HG02798 (cell line): ENCODE measurements at regions not wholly inside any gene's neighbourhood (a gene's known extent, or its start where the extent isn't known, plus 50 kb on each side); places are given as distances from the start of the nearest gene placed in this dataset.

ENCODE experiments used
- ATAC-seq: cut with Tn5 transposase; IDR thresholded peaks from one replicate; pipeline ENCODE4 v1.9.1; 2021; ENCODE audit warnings: mild to moderate bottlenecking; ENCODE audit not compliant: unreplicated experiment, poor library complexity

GRCh38 chr1:65486613-65487012, 66.1 kb downstream of the LEPR start:
- ATAC-seq = no peak

- ATAC-seq = no peak
Observed at GRCh38 chr1:65489481-65489880, 69.0 kb downstream of the LEPR start.

DNA sequence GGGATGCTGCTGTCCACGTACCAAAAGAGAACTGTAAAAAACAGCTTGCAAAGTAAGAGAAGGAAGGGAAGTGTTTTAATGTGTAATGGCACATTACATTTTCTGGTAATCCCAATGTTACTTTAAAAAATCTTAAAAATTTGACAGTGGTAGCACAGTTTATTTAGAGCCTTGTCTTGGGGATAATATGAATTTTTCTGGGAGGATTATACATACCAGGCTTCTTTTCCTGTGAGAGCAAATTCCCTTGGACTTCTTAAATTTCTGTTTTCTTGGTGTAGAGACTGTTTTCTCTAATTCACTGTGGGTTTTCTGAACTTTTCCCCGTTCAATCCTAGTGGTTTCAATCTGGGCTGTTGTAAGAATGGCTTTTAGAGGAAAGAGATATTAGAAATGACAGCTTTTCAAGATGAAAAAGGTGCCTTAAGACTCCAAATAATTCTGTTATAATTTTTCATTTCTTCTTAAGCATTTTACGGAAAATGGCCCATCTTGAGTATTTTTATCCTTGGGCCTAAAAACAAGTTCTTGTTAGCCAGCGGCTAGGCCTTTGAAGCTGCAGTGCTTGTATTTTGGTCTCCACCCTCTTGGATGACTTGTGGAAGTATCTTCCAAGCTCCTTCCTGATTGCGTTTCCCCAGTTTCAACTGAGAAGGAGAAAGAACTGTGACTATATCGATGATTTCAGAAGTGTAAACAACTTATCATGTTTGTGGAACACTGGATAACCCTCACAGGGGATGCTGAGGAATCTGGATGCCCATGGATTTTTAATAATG, 70.0 kb downstream of the LEPR start:
- ATAC-seq = no peak

DNA sequence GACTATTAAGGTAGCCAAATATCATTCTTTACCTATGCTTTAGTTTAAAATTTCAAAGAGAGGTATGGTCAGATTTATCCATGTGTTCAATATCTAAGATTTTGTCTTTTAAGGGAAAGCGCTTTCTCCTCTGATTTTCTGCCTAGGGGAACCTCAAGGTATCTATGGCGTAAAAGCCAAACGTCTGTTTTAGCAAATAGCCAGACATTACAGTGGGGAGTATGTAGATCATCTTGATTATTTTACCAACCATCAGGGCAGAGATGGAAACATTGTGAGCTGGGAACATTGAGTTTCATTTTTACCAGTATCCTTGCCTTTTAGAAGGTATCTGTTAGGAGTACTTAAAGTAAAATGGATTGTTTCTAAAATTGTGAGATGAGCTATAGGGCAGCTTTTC, 71.0 kb downstream of the LEPR start:
- ATAC-seq = no peak

- ATAC-seq = no peak
Observed at GRCh38 chr1:65493802-65494201, 73.3 kb downstream of the LEPR start.

DNA sequence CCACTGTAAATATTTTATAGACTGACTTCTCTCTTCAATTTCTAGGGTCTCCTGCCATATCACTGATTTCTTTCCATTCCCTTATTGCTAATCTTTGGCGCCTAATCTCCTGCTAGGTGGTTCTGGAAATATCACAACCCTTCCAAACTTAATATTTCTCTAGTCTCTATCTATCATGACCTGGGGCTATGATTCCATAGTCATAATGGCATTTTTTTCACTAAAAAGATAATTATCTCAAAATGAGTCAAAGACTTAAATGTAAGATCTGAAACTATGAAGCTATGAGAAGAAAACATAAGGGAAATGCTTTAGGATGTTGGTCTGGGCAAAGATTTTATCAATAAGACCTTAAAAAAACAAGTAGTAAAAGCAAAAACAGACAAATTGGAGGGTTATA, 74.2 kb downstream of the LEPR start:
- ATAC-seq = no peak

DNA sequence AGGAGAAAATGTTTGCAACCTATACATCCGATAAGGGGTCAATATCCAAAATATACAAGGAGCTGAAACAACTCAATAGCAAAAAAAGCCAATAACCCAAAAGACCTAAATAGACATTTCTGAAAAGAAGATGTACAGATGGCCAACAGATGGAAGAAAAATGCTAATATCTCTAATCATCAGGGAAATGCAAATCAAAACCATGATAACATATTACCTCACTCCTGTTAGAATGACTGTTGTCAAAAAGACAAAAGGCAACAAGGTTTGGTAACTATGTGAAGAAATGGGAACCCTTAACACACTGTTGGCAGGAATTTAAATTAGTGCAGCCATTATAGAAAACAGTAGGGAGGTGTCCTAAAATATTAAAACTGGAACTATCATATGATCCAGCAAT, 74.7 kb downstream of the LEPR start:
- ATAC-seq = no peak

DNA sequence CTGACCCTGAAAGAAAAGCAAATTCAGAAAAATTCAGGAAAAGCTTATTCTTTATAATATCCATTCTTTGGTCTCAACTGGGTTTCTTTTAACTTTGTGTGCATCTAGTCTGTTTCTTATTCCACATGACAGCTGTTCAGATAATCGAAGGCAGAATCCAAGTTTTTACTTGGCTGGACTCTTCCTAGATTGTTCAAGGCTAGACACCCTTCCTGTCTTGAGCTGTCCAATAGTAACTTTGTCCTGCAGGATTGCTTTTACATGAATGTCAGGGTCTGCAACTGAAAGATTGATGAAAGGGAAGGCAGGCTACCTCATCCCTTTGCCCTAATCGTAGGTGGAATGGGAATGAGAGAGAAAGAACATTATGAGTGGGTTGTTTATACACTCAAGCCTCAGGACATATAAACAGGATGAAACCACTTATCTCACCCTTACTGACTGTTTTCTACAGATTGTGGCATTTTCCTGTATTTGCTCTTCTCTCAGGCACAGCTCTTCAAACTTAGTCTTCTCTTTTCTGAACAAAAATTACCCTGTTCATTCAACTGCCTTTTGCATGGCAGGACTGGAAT, 76.9 kb downstream of the LEPR start:
- no peak for ATAC-seq

- no peak for ATAC-seq
Observed at GRCh38 chr1:65503427-65503826, 83.0 kb downstream of the LEPR start.

DNA sequence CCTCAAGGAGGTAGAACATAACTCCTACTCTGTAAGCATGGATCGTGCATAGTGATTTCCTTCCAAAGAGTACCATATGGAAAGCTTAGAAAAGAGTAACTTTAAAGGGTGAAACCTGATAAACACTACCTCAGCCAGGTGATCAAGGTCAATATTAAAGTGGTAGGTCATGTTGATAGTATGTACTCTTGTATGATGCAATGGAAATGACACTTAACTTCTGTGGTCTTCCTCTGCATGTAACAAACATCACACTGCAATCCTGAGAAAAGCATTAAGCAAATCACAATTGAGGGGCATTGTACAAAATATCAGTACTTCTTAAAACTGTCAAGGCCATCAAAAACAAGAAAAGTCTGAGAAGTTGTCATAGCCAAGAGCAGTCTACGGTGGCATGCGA, 83.8 kb downstream of the LEPR start:
- no peak for ATAC-seq

DNA sequence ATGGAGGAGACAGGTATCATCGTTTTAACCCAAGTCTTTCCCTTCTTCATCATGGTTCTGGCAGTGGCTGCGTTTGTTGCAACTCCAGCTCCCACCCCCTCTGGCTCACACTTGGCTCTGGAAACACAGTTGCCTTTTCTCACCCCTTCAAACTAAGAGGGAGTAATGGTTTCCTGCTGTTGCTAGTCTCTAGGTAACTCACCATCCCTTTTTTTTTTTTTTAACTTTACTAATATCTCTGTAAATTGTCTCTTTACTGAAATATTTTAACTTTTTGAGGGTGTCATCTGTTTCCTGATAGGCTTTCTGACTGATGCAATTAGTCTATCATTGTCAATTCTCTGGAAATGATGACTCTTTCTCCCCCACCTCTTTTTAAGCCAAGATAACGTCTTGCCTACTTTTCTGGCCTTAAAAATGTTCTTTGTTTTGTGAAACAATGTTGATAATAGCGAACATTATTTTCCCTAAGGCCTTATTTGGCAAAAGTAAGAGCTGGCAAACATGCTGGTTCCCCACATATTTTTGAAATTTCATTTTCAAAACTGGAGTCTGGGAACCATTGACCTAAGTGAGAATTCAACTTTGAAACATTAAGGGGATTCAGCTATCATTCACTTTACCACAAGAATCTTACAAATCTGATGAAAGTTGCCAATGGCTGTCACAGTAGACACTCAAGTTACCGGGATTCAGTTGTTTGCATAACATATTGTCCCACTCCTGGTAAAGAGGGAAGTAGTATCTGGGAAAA, 85.3 kb downstream of the LEPR start:
- no peak for ATAC-seq

GRCh38 chr1:65508051-65508450, 87.6 kb downstream of the LEPR start:
- ATAC-seq = no peak

- no peak for ATAC-seq
Observed at GRCh38 chr1:65509912-65510680, 89.6 kb downstream of the LEPR start.

- ATAC-seq = no peak
Observed at GRCh38 chr1:65510961-65511360, 90.5 kb downstream of the LEPR start.

GRCh38 chr1:65512383-65512782, 91.9 kb downstream of the LEPR start:
- ATAC-seq = no peak

DNA sequence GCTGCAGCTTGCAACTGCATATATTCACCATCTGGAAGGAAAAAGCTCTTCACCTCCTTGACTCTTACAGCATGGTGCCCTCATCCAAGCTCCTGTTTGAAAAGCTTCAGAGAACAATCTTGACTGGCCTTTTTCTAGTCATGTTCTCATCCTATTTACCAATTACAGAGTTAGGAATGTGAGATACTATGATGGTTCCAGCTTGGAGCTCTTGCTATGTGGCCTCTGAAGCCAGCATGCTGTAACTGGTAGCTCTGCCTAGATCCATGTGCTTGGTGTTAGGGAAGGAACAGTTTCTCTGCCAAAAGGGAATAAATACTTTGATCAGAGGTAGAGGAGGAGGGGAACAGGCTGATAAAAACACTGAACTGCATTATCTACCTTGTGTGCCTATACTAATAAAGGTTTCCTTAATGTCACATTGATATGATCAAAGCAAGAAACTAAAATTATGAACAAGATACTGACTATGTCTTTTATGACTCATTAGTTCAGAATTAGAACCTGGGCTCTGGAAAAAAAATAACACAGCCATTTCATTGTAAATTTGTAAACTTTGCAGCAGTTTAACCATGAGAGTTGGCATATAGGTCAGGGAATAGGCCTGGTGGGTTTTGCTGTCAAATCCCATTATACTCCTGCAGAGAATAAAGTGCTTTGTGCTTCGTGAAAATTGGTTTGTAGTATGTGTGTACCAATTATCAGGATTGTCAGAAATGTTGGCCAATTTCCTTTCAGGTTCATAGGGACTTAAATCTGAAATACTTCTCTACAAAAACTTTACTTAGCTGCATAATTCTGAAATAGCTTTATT, 92.7 kb downstream of the LEPR start:
- ATAC-seq = no peak

DNA sequence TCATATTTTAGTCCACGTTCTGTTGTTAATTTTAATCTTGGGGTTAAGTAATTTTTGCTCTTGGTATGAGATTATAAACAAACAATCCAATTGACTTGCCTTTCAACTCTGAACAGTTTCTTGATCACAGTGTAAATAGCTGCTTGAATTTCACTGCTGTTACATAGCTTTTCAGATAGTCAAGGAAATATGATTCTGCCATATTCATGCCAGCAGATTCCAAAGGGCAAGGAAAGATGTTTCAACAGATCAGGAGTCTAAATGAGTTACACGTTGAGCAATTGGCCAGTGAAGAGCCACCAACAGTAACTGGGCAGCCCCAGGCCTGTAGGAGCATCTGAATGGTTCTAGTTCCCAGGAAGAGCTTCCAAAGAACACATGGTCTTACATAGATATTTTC, 93.6 kb downstream of the LEPR start:
- no peak for ATAC-seq

DNA sequence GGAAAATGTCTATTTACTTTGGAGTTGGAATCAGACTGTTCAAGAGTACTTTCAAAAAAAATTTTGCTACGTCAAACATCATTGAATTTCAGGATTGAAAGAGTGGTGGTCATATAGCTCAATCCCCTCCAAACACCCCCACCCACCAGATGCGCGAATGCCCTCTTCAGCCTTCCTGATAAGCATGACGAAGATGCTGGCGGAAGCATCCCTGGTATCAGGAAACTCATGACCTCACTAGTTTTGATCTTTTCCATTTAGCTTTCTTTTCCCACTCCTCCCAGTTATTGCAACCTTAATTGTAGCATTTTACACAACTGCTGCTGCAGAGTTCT, 104.4 kb downstream of the LEPR start:
- ATAC-seq = no peak

- ATAC-seq = no peak
Observed at GRCh38 chr1:65525266-65526048, 105.0 kb downstream of the LEPR start.
